Small intestine (tissue), 7 donors: ENCODE measurements at regions not wholly inside any gene's neighbourhood (a gene's known extent, or its start where the extent isn't known, plus 50 kb on each side); places are given as distances from the start of the nearest gene placed in this dataset.

Experiments used
- DNase-seq, 2 donors: peaks; one replicate each; pipeline versions ENCODE4 v3.0.0 to v3.0.0-alpha.2; 2013
- FAIRE-seq: peaks from 2 replicates; lab custom pipeline; 2012; peaks lifted over from hg19 to GRCh38; lab: Jason Lieb, UNC
- H3K27ac ChIP-seq, 3 donors: one replicate each; pipeline ENCODE4 v1.5.1; 2013; ENCODE audit warnings: low read length in 2 of 3, mild to moderate bottlenecking in 2 of 3, control low read depth in 1 of 3, inconsistent platforms in 1 of 3, low read depth in 1 of 3, moderate library complexity in 1 of 3
- H3K27me3 ChIP-seq, 3 donors: one replicate each; pipeline ENCODE4 v1.6.1; 2013; ENCODE audit warnings: low read length in 3 of 3, inconsistent platforms in 1 of 3; ENCODE audit not compliant: control insufficient read depth in 3 of 3, insufficient read depth in 3 of 3
- H3K36me3 ChIP-seq, 3 donors: one replicate each; pipeline ENCODE4 v1.6.1; 2013; ENCODE audit warnings: low read length in 3 of 3, inconsistent platforms in 1 of 3, low read depth in 1 of 3, mild to moderate bottlenecking in 1 of 3, moderate library complexity in 1 of 3; ENCODE audit not compliant: control insufficient read depth in 3 of 3, insufficient read depth in 2 of 3
- H3K4me1 ChIP-seq, 3 donors: one replicate each; pipeline ENCODE4 v1.6.1; 2013; ENCODE audit warnings: low read length in 2 of 3, inconsistent platforms in 1 of 3, low read depth in 1 of 3, mild to moderate bottlenecking in 1 of 3, moderate library complexity in 1 of 3; ENCODE audit not compliant: control insufficient read depth in 3 of 3, insufficient read depth in 2 of 3
- H3K4me3 ChIP-seq, 3 donors: one replicate each; pipeline ENCODE4 v1.5.1; 2013; ENCODE audit warnings: low read length in 3 of 3, control low read depth in 1 of 3, inconsistent platforms in 1 of 3, low read depth in 1 of 3, mild to moderate bottlenecking in 1 of 3, moderate library complexity in 1 of 3
- H3K9me3 ChIP-seq, 2 donors: one replicate each; pipeline ENCODE4 v1.6.1; 2013; ENCODE audit warnings: low read depth in 1 of 2, low read length in 1 of 2; ENCODE audit not compliant: control insufficient read depth in 2 of 2, insufficient read depth in 1 of 2
- WGBS, 3 donors: extraction: QIAGEN DNeasy Blood & Tissue Kit; methylation state at CpG; one replicate each; pipeline ENCODE4 v1.1.7; 2013; 5-methylcytosine and 5-hydroxymethylcytosine counted together
- donor health status: healthy with polysubstance abuse.
- donor health status: control.
- donor health status: control.
- donor health status: Bipolar disorder and iron deficiency.
- donor health status: healthy.

DNA sequence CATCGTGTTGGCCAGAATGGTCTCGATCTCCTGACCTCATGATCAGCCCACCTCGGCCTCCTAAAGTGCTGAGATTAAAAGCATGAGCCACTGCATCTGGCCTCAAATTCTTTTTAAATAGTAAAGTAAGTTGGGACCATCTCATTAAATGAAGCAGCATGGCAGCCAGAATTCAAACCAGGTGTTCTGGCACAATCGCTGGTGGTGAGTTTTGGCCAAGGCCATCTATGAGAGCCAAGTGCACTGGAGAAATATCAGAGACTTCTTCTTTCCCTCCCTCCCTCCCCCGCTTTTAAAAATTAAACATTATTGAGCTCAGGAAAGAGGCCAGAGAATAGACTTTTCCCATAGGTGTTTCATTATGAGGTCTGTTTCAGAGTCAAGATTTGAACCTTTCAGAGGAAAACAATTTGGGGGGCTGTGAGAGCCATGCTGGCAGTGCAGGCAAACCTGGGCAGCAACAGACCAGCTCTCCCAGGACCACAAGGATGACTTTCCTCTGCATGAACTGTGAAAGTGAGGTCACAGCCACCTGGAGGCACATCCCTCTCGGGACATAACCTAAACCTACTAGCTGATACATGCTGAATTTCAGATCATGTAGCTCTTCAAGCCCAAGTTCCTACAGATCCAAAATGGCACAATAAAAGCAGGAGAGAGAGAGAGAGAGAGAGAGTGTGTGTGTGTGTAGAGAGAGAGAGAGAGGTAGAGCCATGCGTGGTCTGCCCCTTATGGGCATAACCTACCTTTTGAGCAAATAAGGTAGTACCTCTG is 94.6 kb upstream of the DMRT1 start:
- FAIRE-seq (no peak), DNase-seq (no peak)
- Histone ChIP-seq H3K36me3 (peaks cover 5 to 53% (median 23%) of the 10 kb centered on the region in 3 donors), H3K4me1 (peaks cover 0 to 2% (median 0%) of the 10 kb centered on the region in 3 donors), H3K4me3 (no peak overlapping the region), H3K27me3 (no peaks in the 10 kb centered on the region), H3K27ac (no peak overlapping the region), H3K9me3 (no peaks in the 10 kb centered on the region)
- 92 to 97% (median 94%) methylated on average over 7 of the region's 7 CpGs for WGBS, 3 donors

GRCh38 chr9:747567-747966 is 93.9 kb upstream of the DMRT1 start:
- Histone ChIP-seq H3K4me3 (no peak overlapping the region), H3K27ac (no peak overlapping the region), H3K36me3 (peaks cover 5 to 46% (median 16%) of the 10 kb centered on the region in 3 donors), H3K27me3 (no peaks in the 10 kb centered on the region), H3K4me1 (peaks cover 0 to 2% (median 0%) of the 10 kb centered on the region in 3 donors), H3K9me3 (no peaks in the 10 kb centered on the region)
- DNase-seq (peak in 1 of 2 donors; percentile 13), FAIRE-seq (no peak)
- 43 to 90% (median 62%) methylated on average over 1 of the region's 1 CpG for WGBS, 3 donors

DNA sequence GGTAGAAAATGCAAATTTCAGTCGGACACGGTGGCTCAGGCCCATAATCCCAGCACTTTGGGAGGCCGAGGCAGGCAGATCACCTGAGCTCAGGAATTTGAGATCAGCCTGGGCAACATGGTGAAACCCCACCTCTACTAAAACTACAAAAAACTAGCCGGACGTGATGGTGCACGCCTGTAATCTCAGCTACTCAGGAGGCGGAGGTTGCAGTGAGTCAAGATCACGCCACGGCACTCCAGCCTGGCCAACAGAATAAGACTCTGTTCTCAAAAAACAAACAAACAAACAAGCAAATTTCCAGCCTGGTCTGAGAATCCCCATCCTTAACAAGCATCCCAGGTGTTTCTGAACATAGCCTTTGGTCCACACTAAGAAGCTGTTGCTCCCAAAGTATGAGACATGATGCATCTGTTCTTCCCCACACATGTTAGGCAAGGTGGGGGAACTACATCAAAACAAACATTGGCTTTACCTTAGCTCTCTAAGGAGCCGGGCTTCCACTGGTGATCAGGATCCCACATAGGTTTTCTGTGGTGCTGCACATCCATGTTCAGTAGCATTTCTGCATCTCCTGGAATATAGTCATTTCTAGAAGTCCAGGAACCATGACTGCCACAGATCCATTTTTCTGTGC is 92.5 kb upstream of the DMRT1 start:
- H3K27me3 ChIP-seq, result no peaks in the 10 kb centered on the region
- peaks cover 0 to 2% (median 0%) of the 10 kb centered on the region in 3 donors for H3K4me1 ChIP-seq
- no peak for DNase-seq
- H3K36me3 ChIP-seq, result peaks cover 3 to 40% (median 12%) of the 10 kb centered on the region in 3 donors
- no peak for FAIRE-seq
- no peak overlapping the region for H3K4me3 ChIP-seq
- 92 to 94% (median 93%) methylated on average over 10 of the region's 10 CpGs for WGBS, 3 donors
- H3K27ac ChIP-seq, result peak overlapping the region in 1 of 3 donors; percentile 24
- no peaks in the 10 kb centered on the region for H3K9me3 ChIP-seq

GRCh38 chr9:749716-750115 is 91.8 kb upstream of the DMRT1 start:
- Histone ChIP-seq H3K27me3 (no peaks in the 10 kb centered on the region), H3K9me3 (no peaks in the 10 kb centered on the region), H3K4me1 (peaks cover 0 to 2% (median 0%) of the 10 kb centered on the region in 3 donors), H3K36me3 (peaks cover 3 to 33% (median 9%) of the 10 kb centered on the region in 3 donors), H3K27ac (no peak overlapping the region), H3K4me3 (no peak overlapping the region)
- peak in 1 of 2 donors; percentile 46 for DNase-seq
- WGBS, 3 donors, result 65 to 83% (median 71%) methylated on average over 5 of the region's 5 CpGs
- no peak for FAIRE-seq

DNA sequence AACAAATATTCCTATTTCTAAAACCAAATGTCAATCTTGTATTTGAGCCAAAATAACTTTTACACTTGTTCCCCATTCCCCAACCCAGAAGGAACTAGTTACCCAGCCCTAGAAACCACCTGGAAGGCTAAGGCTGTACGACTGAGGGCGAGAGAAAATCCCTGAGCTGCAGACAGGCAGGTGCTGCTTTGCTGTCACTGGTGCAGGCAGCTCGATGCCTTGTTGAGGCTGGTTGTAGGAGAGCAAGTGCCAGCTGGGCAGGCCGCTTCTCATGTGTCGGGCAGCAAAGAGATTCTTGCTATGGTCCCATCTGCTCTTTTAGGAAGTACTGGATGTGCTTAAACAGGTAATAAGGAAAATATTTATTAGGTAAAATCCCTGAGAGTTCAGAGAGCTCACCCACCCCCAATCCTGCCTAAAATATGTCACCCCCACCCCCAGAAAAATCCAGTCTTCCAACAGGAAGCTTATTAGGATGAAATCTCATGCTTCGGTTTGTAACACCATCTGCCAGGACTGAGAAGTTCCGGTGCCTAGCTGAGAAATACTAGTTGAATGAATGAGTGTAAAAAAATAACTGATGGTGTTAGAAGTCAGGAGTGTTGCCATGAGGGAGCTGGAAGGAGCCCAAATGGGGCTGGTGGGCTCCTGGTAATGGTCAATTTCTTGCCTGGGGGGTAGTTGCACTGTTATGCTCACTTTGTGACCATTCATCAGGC is 91.1 kb upstream of the DMRT1 start:
- 82 to 89% (median 89%) methylated on average over 7 of the region's 7 CpGs for WGBS, 3 donors
- Histone ChIP-seq H3K4me3 (no peak overlapping the region), H3K9me3 (no peaks in the 10 kb centered on the region), H3K4me1 (peaks cover 0 to 2% (median 0%) of the 10 kb centered on the region in 3 donors), H3K27ac (peak overlapping the region in 1 of 3 donors; percentile 30), H3K36me3 (peaks cover 3 to 28% (median 6%) of the 10 kb centered on the region in 3 donors), H3K27me3 (no peaks in the 10 kb centered on the region)
- DNase-seq, result no peak
- no peak for FAIRE-seq

DNA sequence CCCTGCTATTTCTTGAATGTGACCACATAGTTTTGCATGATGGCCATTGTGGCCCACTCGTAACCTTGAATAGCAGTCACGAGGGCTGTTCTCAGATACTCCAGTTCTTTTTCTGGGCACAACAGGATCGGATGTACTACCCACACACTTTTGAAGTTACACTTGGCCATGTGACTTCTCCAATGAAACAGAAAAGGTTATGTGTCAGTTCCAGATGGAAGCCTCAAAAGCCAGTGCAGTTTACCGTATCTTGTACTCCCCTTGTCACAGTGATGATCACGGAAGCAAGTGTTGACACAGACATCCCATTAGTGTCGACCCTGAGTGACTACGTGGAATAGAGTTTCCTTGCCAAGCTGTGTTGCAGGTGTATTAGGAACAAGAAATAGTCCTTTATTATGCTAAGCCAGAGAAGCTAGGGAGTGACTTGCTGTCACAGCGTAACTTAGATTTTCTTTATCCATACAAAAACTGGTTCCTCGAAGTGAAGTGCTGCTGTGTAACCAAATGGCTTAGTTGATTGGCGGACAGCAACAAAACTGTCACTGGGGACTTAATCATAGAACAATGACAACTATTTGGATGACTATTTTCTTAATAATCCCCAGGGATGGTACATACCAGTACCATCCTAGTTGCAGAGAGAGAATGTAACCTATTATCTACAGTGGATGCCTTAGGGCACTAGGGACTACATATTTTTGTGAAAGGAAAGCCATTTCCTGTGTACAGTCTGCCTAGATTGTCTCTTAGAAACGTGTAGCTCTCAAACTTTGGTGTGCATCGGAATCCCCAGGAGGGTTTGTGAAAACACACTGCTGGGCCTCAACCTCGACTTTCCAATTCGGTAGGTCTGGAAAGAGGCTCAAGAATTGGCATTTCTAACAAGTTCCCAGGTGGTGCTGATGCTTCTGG is 90.1 kb upstream of the DMRT1 start:
- no peaks in the 10 kb centered on the region for H3K9me3 ChIP-seq
- H3K36me3 ChIP-seq, result peaks cover 0 to 23% (median 2%) of the 10 kb centered on the region in 3 donors
- no peak for FAIRE-seq
- WGBS, 3 donors, result 74 to 86% (median 81%) methylated on average over 14 of the region's 14 CpGs
- DNase-seq, result no peak
- no peaks in the 10 kb centered on the region for H3K27me3 ChIP-seq
- peak overlapping the region in 1 of 3 donors; percentile 39 for H3K27ac ChIP-seq
- no peak overlapping the region for H3K4me3 ChIP-seq
- H3K4me1 ChIP-seq, result peaks cover 0 to 2% (median 0%) of the 10 kb centered on the region in 3 donors

DNA sequence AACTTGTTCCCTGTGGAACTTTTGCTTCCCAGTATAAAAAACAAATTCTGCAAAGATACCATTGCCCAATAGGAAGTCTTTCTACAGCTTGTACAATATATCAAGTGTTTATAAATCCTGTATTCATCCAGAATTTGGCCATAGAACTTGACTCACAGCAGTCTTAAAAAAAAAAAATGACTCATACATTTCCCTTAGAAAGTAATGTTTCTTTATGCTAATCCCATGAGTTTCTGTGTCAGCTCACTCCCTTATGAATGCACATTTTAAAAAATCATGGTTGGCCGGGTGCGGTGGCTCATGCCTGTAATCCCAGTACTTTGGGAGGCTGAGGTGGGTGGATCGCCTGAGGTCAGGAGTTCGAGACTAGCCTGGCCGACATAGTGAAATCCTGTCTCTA is 89.3 kb upstream of the DMRT1 start:
- peaks cover 0 to 2% (median 0%) of the 10 kb centered on the region in 3 donors for H3K4me1 ChIP-seq
- no peak overlapping the region for H3K4me3 ChIP-seq
- H3K36me3 ChIP-seq, result peaks cover 0 to 16% (median 2%) of the 10 kb centered on the region in 3 donors
- no peak overlapping the region for H3K27ac ChIP-seq
- no peaks in the 10 kb centered on the region for H3K9me3 ChIP-seq
- FAIRE-seq (no peak), DNase-seq (no peak)
- no peaks in the 10 kb centered on the region for H3K27me3 ChIP-seq
- WGBS, 3 donors, result 71 to 90% (median 87%) methylated on average over 5 of the region's 5 CpGs
